ENCODE measurements at regions not wholly inside any gene's neighbourhood (a gene's known extent, or its start where the extent isn't known, plus 50 kb on each side); places are given as distances from the start of the nearest gene placed in this dataset.

GRCh38 chr10:131571346-131571745, 259.8 kb upstream of the TCERG1L start:
- TF ChIP-seq CTCF (IDR thresholded peaks at IDR 0.05; ENCODE audit: partially characterized antibody, unreplicated experiment) = no peak
- Mint-ChIP-seq H3K36me3 (ENCODE audit: unreplicated experiment) (peaks cover 5% of the 10 kb centered on the region), H3K27ac (ENCODE audit: unreplicated experiment) (no peak overlapping the region), H3K27me3 (ENCODE audit: unreplicated experiment) (peaks cover 2% of the 10 kb centered on the region), H3K4me1 (ENCODE audit: low read depth, unreplicated experiment) (no peaks in the 10 kb centered on the region), H3K9me3 (ENCODE audit: unreplicated experiment) (peaks cover 10% of the 10 kb centered on the region), H3K4me3 (ENCODE audit: unreplicated experiment) (no peak overlapping the region)
- no peak for DNase-seq

DNA sequence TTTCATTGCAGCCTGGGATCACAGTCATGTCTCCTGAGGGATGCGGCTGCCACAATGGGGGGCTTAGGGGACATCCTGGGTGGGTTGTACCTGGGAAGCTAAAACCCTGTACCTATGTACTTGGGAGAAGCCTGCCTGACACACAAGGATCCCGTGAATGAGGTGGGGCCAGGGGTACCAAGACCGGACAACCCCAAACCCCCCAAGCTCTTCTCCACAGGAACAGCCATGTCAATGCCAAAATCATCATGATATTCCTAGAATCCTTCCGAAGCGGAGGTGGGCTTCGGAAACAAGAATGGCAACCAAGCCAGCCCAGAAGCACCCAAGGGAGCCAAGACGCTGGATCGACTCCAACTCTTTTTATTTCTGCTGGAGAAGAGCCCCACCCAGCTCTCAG, 260.3 kb upstream of the TCERG1L start:
- Mint-ChIP-seq H3K4me1 (ENCODE audit: low read depth, unreplicated experiment) (no peaks in the 10 kb centered on the region), H3K36me3 (ENCODE audit: unreplicated experiment) (peaks cover 1% of the 10 kb centered on the region), H3K27me3 (ENCODE audit: unreplicated experiment) (peaks cover 5% of the 10 kb centered on the region), H3K4me3 (ENCODE audit: unreplicated experiment) (no peak overlapping the region), H3K9me3 (ENCODE audit: unreplicated experiment) (peaks cover 7% of the 10 kb centered on the region), H3K27ac (ENCODE audit: unreplicated experiment) (no peak overlapping the region)
- TF ChIP-seq CTCF (IDR thresholded peaks at IDR 0.05; ENCODE audit: partially characterized antibody, unreplicated experiment) = no peak
- DNase-seq = no peak

DNA sequence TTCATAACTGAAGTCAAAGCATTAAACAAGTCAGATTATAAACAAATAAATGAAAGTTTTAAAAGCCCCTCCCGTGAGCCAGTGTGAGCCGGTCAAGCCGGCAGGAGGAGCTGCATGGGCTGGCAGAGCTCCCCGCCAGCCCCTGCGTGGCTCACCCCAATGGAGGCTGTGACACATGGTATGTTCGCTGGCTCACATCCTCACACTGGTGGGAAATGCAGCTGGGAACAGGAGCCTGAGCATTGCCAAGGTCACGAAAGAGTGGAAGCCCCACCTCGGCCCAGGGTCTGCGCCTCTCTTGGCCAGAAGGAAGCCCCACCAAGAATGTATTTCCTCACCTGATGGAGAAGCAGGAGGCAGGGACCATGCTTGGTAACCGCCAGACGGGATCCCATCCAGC, 261.7 kb upstream of the TCERG1L start:
- Mint-ChIP-seq H3K4me3 (ENCODE audit: unreplicated experiment) (no peak overlapping the region), H3K4me1 (ENCODE audit: low read depth, unreplicated experiment) (no peaks in the 10 kb centered on the region), H3K27me3 (ENCODE audit: unreplicated experiment) (peaks cover 5% of the 10 kb centered on the region), H3K9me3 (ENCODE audit: unreplicated experiment) (peaks cover 7% of the 10 kb centered on the region), H3K36me3 (ENCODE audit: unreplicated experiment) (no peaks in the 10 kb centered on the region), H3K27ac (ENCODE audit: unreplicated experiment) (no peak overlapping the region)
- DNase-seq = no peak
- TF ChIP-seq CTCF (IDR thresholded peaks at IDR 0.05; ENCODE audit: partially characterized antibody, unreplicated experiment) = no peak

DNA sequence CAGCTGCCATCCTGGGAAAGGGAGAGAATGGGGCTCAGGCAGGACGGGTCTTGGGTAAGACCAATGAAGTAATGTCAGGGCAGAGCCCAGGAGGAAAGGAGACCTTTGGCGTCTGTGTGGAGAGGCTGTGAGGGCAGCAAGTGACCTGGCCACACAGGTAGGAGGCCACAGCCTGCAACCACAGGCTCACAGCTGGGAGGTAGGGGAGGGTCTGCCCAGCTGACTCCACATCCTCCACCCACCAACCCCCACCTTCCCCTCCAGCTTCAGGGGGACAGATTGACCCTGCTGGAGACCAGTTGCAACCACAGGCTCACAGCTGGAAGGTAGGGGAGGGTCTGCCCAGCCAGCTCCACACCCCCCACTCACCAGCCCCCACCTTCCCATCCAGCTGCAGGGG, 262.2 kb upstream of the TCERG1L start:
- no peaks in the 10 kb centered on the region for H3K4me1 Mint-ChIP-seq (ENCODE audit: low read depth, unreplicated experiment)
- no peak overlapping the region for H3K4me3 Mint-ChIP-seq (ENCODE audit: unreplicated experiment)
- no peak overlapping the region for H3K27ac Mint-ChIP-seq (ENCODE audit: unreplicated experiment)
- TF ChIP-seq CTCF (IDR thresholded peaks at IDR 0.05; ENCODE audit: partially characterized antibody, unreplicated experiment) = no peak
- H3K27me3 Mint-ChIP-seq (ENCODE audit: unreplicated experiment) = peaks cover 5% of the 10 kb centered on the region
- DNase-seq = no peak
- H3K9me3 Mint-ChIP-seq (ENCODE audit: unreplicated experiment) = peaks cover 8% of the 10 kb centered on the region
- no peaks in the 10 kb centered on the region for H3K36me3 Mint-ChIP-seq (ENCODE audit: unreplicated experiment)

- Mint-ChIP-seq H3K4me3 (ENCODE audit: unreplicated experiment) (no peak overlapping the region), H3K27me3 (ENCODE audit: unreplicated experiment) (peaks cover 5% of the 10 kb centered on the region), H3K36me3 (ENCODE audit: unreplicated experiment) (no peaks in the 10 kb centered on the region), H3K9me3 (ENCODE audit: unreplicated experiment) (peaks cover 11% of the 10 kb centered on the region), H3K27ac (ENCODE audit: unreplicated experiment) (no peak overlapping the region), H3K4me1 (ENCODE audit: low read depth, unreplicated experiment) (no peaks in the 10 kb centered on the region)
- DNase-seq = no peak
- TF ChIP-seq CTCF (IDR thresholded peaks at IDR 0.05; ENCODE audit: partially characterized antibody, unreplicated experiment) = no peak
Observed at GRCh38 chr10:131574363-131574706, 262.8 kb upstream of the TCERG1L start.
